Parathyroid adenoma (tissue), 2 donors: ENCODE measurements at regions not wholly inside any gene's neighbourhood (a gene's known extent, or its start where the extent isn't known, plus 50 kb on each side); places are given as distances from the start of the nearest gene placed in this dataset.

ENCODE experiments used
- H2AFZ ChIP-seq: fragments of 300-600 bp; sonication (generic); one replicate; pipeline ENCODE4 v1.7.0; 2017; ENCODE audit warnings: antibody characterized with exemption, mild to moderate bottlenecking
- H3K27ac ChIP-seq: fragments of 300-600 bp; sonication (generic); one replicate; pipeline ENCODE4 v1.7.0; 2017
- H3K27me3 ChIP-seq: fragments of 300-600 bp; sonication (generic); one replicate; pipeline ENCODE4 v1.7.0; 2017; ENCODE audit warnings: low read length; ENCODE audit not compliant: control insufficient read depth, insufficient read depth
- H3K36me3 ChIP-seq: fragments of 300-600 bp; sonication (generic); one replicate; pipeline ENCODE4 v1.7.0; 2017; ENCODE audit warnings: low read length; ENCODE audit not compliant: control insufficient read depth, insufficient read depth
- H3K4me1 ChIP-seq: fragments of 300-600 bp; sonication (generic); one replicate; pipeline ENCODE4 v1.7.0; 2017; ENCODE audit warnings: control low read depth
- H3K4me2 ChIP-seq: fragments of 300-600 bp; sonication (generic); one replicate; pipeline ENCODE4 v1.7.0; 2017; ENCODE audit warnings: low read length
- H3K4me3 ChIP-seq: fragments of 300-600 bp; sonication (generic); one replicate; pipeline ENCODE4 v1.7.0; 2017; ENCODE audit warnings: low read depth, low read length
- H3K79me2 ChIP-seq: fragments of 300-600 bp; sonication (generic); one replicate; pipeline ENCODE4 v1.7.0; 2017; ENCODE audit warnings: control low read depth
- H3K9ac ChIP-seq: fragments of 300-600 bp; sonication (generic); one replicate; pipeline ENCODE4 v1.7.0; 2017; ENCODE audit warnings: mild to moderate bottlenecking
- H3K9me3 ChIP-seq: fragments of 300-600 bp; sonication (generic); one replicate; pipeline ENCODE4 v1.7.0; 2017; ENCODE audit warnings: low read length; ENCODE audit not compliant: control insufficient read depth
- CTCF ChIP-seq: fragments of 300-600 bp; sonication (generic); IDR thresholded peaks from one replicate; pipeline ENCODE4 v1.7.0; 2017; ENCODE audit warnings: antibody characterized with exemption, mild to moderate bottlenecking
- donor health status: primary hyperparathyroidism.

GRCh38 chr16:50999181-50999580 lies 151.9 kb downstream of the SALL1 start:
- no peaks in the 10 kb centered on the region for H3K79me2 ChIP-seq
- no peak overlapping the region for H3K4me3 ChIP-seq
- TF ChIP-seq CTCF: no peak
- no peak overlapping the region for H3K4me2 ChIP-seq
- H3K4me1 ChIP-seq: no peaks in the 10 kb centered on the region
- no peaks in the 10 kb centered on the region for H3K27me3 ChIP-seq
- H2AFZ ChIP-seq: no peak overlapping the region
- H3K9me3 ChIP-seq: no peaks in the 10 kb centered on the region
- H3K36me3 ChIP-seq: no peaks in the 10 kb centered on the region
- H3K27ac ChIP-seq: no peak overlapping the region
- H3K9ac ChIP-seq: no peak overlapping the region

GRCh38 chr16:50998411-50998810 lies 152.7 kb downstream of the SALL1 start:
- no peaks in the 10 kb centered on the region for H3K9me3 ChIP-seq
- H3K79me2 ChIP-seq: no peaks in the 10 kb centered on the region
- no peak overlapping the region for H3K9ac ChIP-seq
- H3K27ac ChIP-seq: no peak overlapping the region
- no peaks in the 10 kb centered on the region for H3K36me3 ChIP-seq
- no peak for TF ChIP-seq CTCF
- no peak overlapping the region for H2AFZ ChIP-seq
- no peaks in the 10 kb centered on the region for H3K27me3 ChIP-seq
- no peak overlapping the region for H3K4me2 ChIP-seq
- peaks cover 2% of the 10 kb centered on the region for H3K4me1 ChIP-seq
- H3K4me3 ChIP-seq: no peak overlapping the region

- no peak overlapping the region for H3K9ac ChIP-seq
- no peak overlapping the region for H3K4me2 ChIP-seq
- TF ChIP-seq CTCF: no peak
- H3K4me1 ChIP-seq: peaks cover 7% of the 10 kb centered on the region
- no peak overlapping the region for H3K27ac ChIP-seq
- no peaks in the 10 kb centered on the region for H3K36me3 ChIP-seq
- H2AFZ ChIP-seq: no peak overlapping the region
- no peak overlapping the region for H3K4me3 ChIP-seq
- H3K79me2 ChIP-seq: no peaks in the 10 kb centered on the region
- H3K9me3 ChIP-seq: no peaks in the 10 kb centered on the region
- no peaks in the 10 kb centered on the region for H3K27me3 ChIP-seq
Observed at GRCh38 chr16:50997679-50998078, 153.4 kb downstream of the SALL1 start.

DNA sequence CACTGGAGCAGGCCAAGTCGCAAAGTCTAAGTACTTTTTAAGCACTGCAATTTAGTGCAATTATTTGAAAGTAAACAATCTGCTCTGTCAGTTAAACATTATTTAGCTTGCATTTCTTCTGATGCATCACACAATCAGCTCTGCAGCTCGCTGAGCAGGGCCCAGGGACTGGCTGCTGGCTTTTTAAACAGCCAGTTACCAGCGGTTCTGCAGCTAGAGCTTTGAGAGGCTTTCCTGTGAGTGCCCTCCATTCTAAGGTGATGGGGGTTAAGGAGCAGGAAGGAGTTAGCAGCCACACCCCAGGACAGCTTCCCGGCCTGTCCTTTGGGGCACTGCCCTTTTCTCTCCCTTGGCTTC lies 154.3 kb downstream of the SALL1 start:
- no peak overlapping the region for H3K4me2 ChIP-seq
- H3K9ac ChIP-seq: no peak overlapping the region
- no peak overlapping the region for H3K4me3 ChIP-seq
- no peaks in the 10 kb centered on the region for H3K9me3 ChIP-seq
- TF ChIP-seq CTCF: no peak
- no peaks in the 10 kb centered on the region for H3K27me3 ChIP-seq
- H3K79me2 ChIP-seq: no peaks in the 10 kb centered on the region
- H2AFZ ChIP-seq: peak overlapping the region; percentile 45
- peaks cover 12% of the 10 kb centered on the region for H3K4me1 ChIP-seq
- no peaks in the 10 kb centered on the region for H3K36me3 ChIP-seq
- no peak overlapping the region for H3K27ac ChIP-seq

DNA sequence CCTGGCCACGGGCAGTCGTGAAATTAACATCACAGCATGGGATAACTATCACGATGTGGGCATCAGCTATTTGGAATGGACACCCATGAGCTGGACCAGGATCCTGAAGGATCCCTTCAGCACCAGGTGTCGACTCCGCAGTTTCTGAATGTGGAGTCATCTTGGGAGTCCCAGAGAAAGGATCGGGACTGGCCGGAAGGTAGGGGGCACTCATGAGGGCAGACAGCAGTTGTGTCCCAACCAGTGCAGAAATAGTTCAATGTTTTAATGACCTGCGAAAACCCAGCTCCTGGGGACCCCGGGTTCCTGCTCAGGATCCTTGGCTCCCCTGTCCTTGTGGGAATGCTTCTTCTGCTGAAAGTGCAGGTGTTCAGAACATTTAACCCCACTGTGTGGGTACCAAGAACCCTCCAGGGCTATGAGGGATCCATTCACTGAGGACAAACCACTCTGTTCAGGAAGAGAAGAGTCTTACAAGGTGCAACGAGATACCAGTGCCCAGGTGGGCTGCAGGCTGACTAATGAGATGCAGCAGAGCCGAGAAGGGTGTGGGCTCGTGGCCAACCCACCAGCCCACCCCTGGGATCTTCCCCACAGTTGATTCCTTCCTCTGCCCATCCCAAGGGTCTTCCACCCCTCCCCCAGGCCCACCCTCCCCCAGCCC lies 154.8 kb downstream of the SALL1 start:
- H3K9me3 ChIP-seq: no peaks in the 10 kb centered on the region
- no peak for TF ChIP-seq CTCF
- H2AFZ ChIP-seq: no peak overlapping the region
- no peaks in the 10 kb centered on the region for H3K79me2 ChIP-seq
- H3K9ac ChIP-seq: no peak overlapping the region
- no peak overlapping the region for H3K4me3 ChIP-seq
- H3K36me3 ChIP-seq: no peaks in the 10 kb centered on the region
- peaks cover 17% of the 10 kb centered on the region for H3K4me1 ChIP-seq
- no peak overlapping the region for H3K27ac ChIP-seq
- no peaks in the 10 kb centered on the region for H3K27me3 ChIP-seq
- H3K4me2 ChIP-seq: no peak overlapping the region
